CD4-positive, alpha-beta T cell (primary cell): ENCODE measurements at regions not wholly inside any gene's neighbourhood (a gene's known extent, or its start where the extent isn't known, plus 50 kb on each side); places are given as distances from the start of the nearest gene placed in this dataset.

Source experiments
- ATAC-seq: fragments of 200-7000 bp; cut with Tn5 transposase; one replicate; pipeline ENCODE4 v1.10.0; 2022; ENCODE audit warnings: mild to moderate bottlenecking; ENCODE audit not compliant: poor library complexity
- CTCF ChIA-PET: fragments of 350-600 bp; sonication (Branson Sonifier 250); formaldehyde crosslinking; loops from one replicate; lab custom pipeline; 2021; ENCODE audit warnings: antibody characterized with exemption, inconsistent platforms; lab: Charles Lee
- POLR2A ChIA-PET: fragments of 350-600 bp; sonication (Branson Sonifier 250); formaldehyde crosslinking; loops from one replicate; lab custom pipeline; 2021; ENCODE audit warnings: antibody characterized with exemption, inconsistent platforms; lab: Charles Lee
- DNase-seq, 14 experiments: peaks; one replicate each; pipeline ENCODE4 v3.0.0-alpha.2; 2013 to 2020; ENCODE audit warnings: mixed read lengths in 2 of 14
- H3K27ac ChIP-seq, 2 donors: one replicate each; pipeline versions ENCODE4 v1.5.1 to v1.7.0; 2013; ENCODE audit warnings: low read length in 2 of 2, low read depth in 1 of 2, mild to moderate bottlenecking in 1 of 2
- H3K27me3 ChIP-seq, 2 experiments: 1 replicate in 1 of 2; 2 replicates in 1 of 2; pipeline versions ENCODE4 v1.6.1 to v1.7.0; 2013; ENCODE audit warnings: low read length in 2 of 2, control low read depth in 1 of 2, mild to moderate bottlenecking in 1 of 2, moderate library complexity in 1 of 2; ENCODE audit not compliant: insufficient read depth in 2 of 2, control insufficient read depth in 1 of 2
- H3K36me3 ChIP-seq: one replicate; pipeline ENCODE4 v1.6.1; 2013; ENCODE audit warnings: low read length, control low read depth; ENCODE audit not compliant: insufficient read depth
- H3K4me1 ChIP-seq: one replicate; pipeline ENCODE4 v1.6.1; 2013; ENCODE audit warnings: low read length, control low read depth; ENCODE audit not compliant: insufficient read depth
- H3K4me3 ChIP-seq: one replicate; pipeline ENCODE4 v1.5.1; 2013; ENCODE audit warnings: mild to moderate bottlenecking, low read length, moderate library complexity
- H3K9me3 ChIP-seq, 2 experiments: 1 replicate in 1 of 2; 2 replicates in 1 of 2; pipeline versions ENCODE4 v1.6.1 to v1.7.0; 2013; ENCODE audit warnings: low read length in 2 of 2, mild to moderate bottlenecking in 2 of 2, control low read depth in 1 of 2, moderate library complexity in 1 of 2; ENCODE audit not compliant: control insufficient read depth in 1 of 2, insufficient read depth in 1 of 2
- H3K27ac Mint-ChIP-seq: one replicate; pipeline ENCODE4 v1.8.0; 2020; ENCODE audit warnings: mixed read lengths
- H3K27me3 Mint-ChIP-seq: one replicate; pipeline ENCODE4 v1.8.0; 2021; ENCODE audit warnings: mixed read lengths
- H3K36me3 Mint-ChIP-seq: one replicate; pipeline ENCODE4 v1.8.0; 2021; ENCODE audit warnings: low read depth, mixed read lengths
- H3K4me1 Mint-ChIP-seq: one replicate; pipeline ENCODE4 v1.8.0; 2021; ENCODE audit warnings: low read depth, mixed read lengths
- H3K4me3 Mint-ChIP-seq: one replicate; pipeline ENCODE4 v1.8.0; 2020; ENCODE audit warnings: mild to moderate bottlenecking, mixed read lengths
- H3K9me3 Mint-ChIP-seq: one replicate; pipeline ENCODE4 v1.8.0; 2020; ENCODE audit warnings: mixed read lengths
- CTCF ChIP-seq: fragments of 200-600 bp; IDR thresholded peaks from one replicate; pipeline ENCODE4 v1.8.0; 2022; ENCODE audit warnings: antibody characterized with exemption, mild to moderate bottlenecking
- intact Hi-C, 2 experiments: fragments of 100-400 bp; cut with DNase I in 1 of 2; cut with micrococcal nuclease in 1 of 2; formaldehyde crosslinking; loops; one replicate each; pipeline versions ENCODE4 v1.15.1 to v1.9.0; 2023 to 2025; cut with DNase I, micrococcal nuclease

DNA sequence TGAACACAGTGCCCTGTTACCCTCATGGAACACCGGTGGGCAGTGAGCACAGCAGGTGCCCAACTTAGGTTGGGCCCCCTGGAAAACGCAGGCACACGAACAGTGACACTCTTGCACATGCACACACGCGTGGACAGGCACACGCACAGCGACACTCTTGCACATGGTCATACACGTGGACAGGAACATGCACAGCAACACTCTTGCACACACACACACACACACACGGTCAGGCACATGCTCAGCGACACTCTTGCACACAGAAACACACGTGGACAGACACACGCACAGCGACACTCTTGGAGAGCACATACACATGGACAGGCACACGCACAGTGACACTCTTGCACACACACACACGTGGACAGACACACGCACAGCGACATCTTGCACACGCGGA, 559.4 kb upstream of the ADAMTS16 start:
- H3K27me3 Mint-ChIP-seq = no peaks in the 10 kb centered on the region
- peaks cover 8% of the 10 kb centered on the region for H3K9me3 Mint-ChIP-seq
- intact Hi-C loops = no loop called here

GRCh38 chr5:4581289-4581688, 558.8 kb upstream of the ADAMTS16 start:
- POLR2A ChIA-PET = no interaction called here
- no peaks in the 10 kb centered on the region for H3K36me3 Mint-ChIP-seq
- no peaks in the 10 kb centered on the region for H3K27me3 Mint-ChIP-seq
- H3K4me1 Mint-ChIP-seq = no peaks in the 10 kb centered on the region
- TF ChIP-seq CTCF = no peak
- no peaks in the 10 kb centered on the region for H3K36me3 ChIP-seq
- peaks cover 8% of the 10 kb centered on the region for H3K9me3 Mint-ChIP-seq
- H3K4me1 ChIP-seq = no peaks in the 10 kb centered on the region
- no peak overlapping the region for H3K4me3 ChIP-seq
- H3K27me3 ChIP-seq = no peaks in the 10 kb centered on the region
- no peak for DNase-seq
- no peak overlapping the region for H3K27ac Mint-ChIP-seq
- intact Hi-C loops = no loop called here
- no peak overlapping the region for H3K4me3 Mint-ChIP-seq
- H3K27ac ChIP-seq = no peak overlapping the region
- CTCF ChIA-PET = no interaction called here
- no peak for ATAC-seq
- peaks cover 0 to 35% of the 10 kb centered on the region in 2 experiments for H3K9me3 ChIP-seq

More for the DNA sequence above, 559.4 kb upstream of the ADAMTS16 start:
- no peaks in the 10 kb centered on the region for H3K4me1 Mint-ChIP-seq
- no peaks in the 10 kb centered on the region for H3K27me3 ChIP-seq
- peaks cover 0 to 32% of the 10 kb centered on the region in 2 experiments for H3K9me3 ChIP-seq
- CTCF ChIA-PET = no interaction called here
- no peaks in the 10 kb centered on the region for H3K36me3 Mint-ChIP-seq
- H3K4me3 Mint-ChIP-seq = no peak overlapping the region
- no peak for TF ChIP-seq CTCF
- H3K36me3 ChIP-seq = no peaks in the 10 kb centered on the region
- H3K4me3 ChIP-seq = no peak overlapping the region
- no peaks in the 10 kb centered on the region for H3K4me1 ChIP-seq
- no peak overlapping the region for H3K27ac ChIP-seq
- H3K27ac Mint-ChIP-seq = no peak overlapping the region
- POLR2A ChIA-PET = no interaction called here
- DNase-seq (no peak), ATAC-seq (no peak)

DNA sequence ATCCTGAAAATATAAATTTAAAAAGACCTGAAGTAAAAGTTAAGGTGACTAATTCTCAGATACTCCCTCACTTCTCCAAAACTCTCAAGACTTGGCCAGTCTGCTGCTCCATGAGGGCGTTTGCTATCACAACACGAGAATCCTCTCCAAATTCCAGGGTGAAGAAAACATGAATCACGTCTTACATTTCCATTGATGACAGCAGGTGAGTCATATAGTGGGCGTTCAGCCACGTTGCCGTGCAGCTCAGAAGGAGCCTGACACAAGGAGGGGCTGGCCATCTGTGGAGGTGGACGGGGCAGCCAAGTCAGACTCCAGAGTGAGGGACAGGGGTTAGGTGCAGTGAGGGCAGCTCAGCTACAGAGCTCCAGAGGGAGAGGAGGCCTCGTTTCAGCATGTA, 555.1 kb upstream of the ADAMTS16 start:
- TF ChIP-seq CTCF = no peak
- Mint-ChIP-seq H3K27ac (no peak overlapping the region), H3K4me3 (no peak overlapping the region), H3K36me3 (no peaks in the 10 kb centered on the region), H3K4me1 (no peaks in the 10 kb centered on the region), H3K9me3 (peaks cover 9% of the 10 kb centered on the region), H3K27me3 (no peaks in the 10 kb centered on the region)
- DNase-seq = no peak
- Histone ChIP-seq H3K27ac (no peak overlapping the region), H3K9me3 (peaks cover 0 to 32% of the 10 kb centered on the region in 2 experiments), H3K4me1 (no peaks in the 10 kb centered on the region), H3K36me3 (no peaks in the 10 kb centered on the region), H3K27me3 (no peaks in the 10 kb centered on the region), H3K4me3 (no peak overlapping the region)
- no peak for ATAC-seq
- ChIA-PET POLR2A (no interaction called here), CTCF (no interaction called here)
- intact Hi-C loops = no loop called here
